ENCODE measurements at regions not wholly inside any gene's neighbourhood (a gene's known extent, or its start where the extent isn't known, plus 50 kb on each side); places are given as distances from the start of the nearest gene placed in this dataset.

DNA sequence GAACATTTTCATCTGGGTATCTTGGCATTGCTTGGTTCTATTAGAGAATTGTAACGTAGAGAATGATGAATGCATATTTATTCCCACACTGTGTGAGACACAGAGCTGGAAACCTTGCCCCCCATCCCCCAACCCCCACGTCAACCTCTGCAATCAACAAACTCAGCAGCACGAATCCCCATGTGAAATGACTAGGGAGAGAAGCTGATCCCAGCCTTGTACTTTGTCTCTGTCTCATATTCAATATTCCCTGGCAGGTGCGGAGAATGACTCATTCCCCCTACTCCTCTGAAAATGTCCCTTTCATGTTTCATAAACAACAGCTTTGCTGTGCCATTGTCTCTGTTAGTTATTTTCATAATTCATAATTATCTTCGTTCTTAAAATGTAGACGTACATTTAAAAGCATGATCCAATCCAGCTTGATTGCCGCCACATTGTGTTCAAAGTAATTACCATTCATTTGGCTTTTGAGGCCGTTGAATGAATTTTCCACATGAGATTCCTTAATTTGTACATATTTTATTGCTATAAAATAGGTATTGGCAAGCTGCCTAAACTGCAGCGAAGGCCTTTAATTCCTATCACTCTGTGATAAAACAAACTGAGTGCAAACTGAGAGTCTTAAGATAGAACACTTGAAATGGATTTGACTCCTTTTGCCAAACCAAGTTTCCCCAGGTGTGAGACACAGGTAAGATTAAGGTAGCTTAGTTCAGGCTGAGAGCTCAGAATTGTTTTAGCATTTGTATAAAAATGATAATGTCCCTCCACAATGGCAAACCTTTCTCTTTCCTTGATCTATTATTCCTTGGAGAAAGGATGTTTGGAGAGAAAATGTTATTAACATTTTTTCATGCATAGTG, 920.2 kb downstream of the TYW1 start:
- no peak for TF ChIP-seq EZH2 (IDR thresholded peaks at IDR 0.05; ENCODE audit: borderline replicate concordance, low read depth, low read length, poor library complexity, severe bottlenecking)
- TF ChIP-seq, protein P1, sequence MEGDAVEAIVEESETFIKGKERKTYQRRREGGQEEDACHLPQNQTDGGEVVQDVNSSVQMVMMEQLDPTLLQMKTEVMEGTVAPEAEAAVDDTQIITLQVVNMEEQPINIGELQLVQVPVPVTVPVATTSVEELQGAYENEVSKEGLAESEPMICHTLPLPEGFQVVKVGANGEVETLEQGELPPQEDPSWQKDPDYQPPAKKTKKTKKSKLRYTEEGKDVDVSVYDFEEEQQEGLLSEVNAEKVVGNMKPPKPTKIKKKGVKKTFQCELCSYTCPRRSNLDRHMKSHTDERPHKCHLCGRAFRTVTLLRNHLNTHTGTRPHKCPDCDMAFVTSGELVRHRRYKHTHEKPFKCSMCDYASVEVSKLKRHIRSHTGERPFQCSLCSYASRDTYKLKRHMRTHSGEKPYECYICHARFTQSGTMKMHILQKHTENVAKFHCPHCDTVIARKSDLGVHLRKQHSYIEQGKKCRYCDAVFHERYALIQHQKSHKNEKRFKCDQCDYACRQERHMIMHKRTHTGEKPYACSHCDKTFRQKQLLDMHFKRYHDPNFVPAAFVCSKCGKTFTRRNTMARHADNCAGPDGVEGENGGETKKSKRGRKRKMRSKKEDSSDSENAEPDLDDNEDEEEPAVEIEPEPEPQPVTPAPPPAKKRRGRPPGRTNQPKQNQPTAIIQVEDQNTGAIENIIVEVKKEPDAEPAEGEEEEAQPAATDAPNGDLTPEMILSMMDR (conservative IDR thresholded peaks at IDR 0.05; ENCODE audit: low read depth, low read length), result no peak

Data from A673 (cell line).